GM12878 (cell line): ENCODE measurements at regions not wholly inside any gene's neighbourhood (a gene's known extent, or its start where the extent isn't known, plus 50 kb on each side); places are given as distances from the start of the nearest gene placed in this dataset.

Experiments
- BACH1 ChIP-seq: fragments of 450-650 bp; IDR thresholded peaks from 2 replicates; pipeline ENCODE4 v1.6.1; 2017; ENCODE audit warnings: mild to moderate bottlenecking, borderline replicate concordance
- EP300 ChIP-seq, 2 experiments: fragments of 150-350 bp in 1 of 2; IDR thresholded peaks; 2 replicates each; pipeline ENCODE4 v1.6.1; 2011 to 2012; ENCODE audit warnings: low read depth in 2 of 2, low read length in 2 of 2, borderline replicate concordance in 1 of 2, improper control_type of control experiment in 1 of 2, inconsistent platforms in 1 of 2; ENCODE audit not compliant: control insufficient read depth in 1 of 2
- GABPA ChIP-seq: IDR thresholded peaks from 2 replicates; pipeline ENCODE4 v1.6.1; 2014; ENCODE audit warnings: antibody characterized with exemption, low read depth, mild to moderate bottlenecking, inconsistent platforms
- POLR2A ChIP-seq: IDR thresholded peaks from 2 replicates; pipeline ENCODE4 v1.6.1; 2011; ENCODE audit warnings: low read depth, mild to moderate bottlenecking, low read length
- RFX5 ChIP-seq: IDR thresholded peaks from 2 replicates; pipeline ENCODE4 v1.6.1; 2011; ENCODE audit warnings: low read depth, low read length, improper control_type of control experiment
- SMC3 ChIP-seq: IDR thresholded peaks from 2 replicates; pipeline ENCODE4 v1.6.1; 2011; ENCODE audit warnings: low read length, improper control_type of control experiment, borderline replicate concordance
- TARDBP ChIP-seq: IDR thresholded peaks from 2 replicates; pipeline ENCODE4 v1.6.1; 2016; ENCODE audit warnings: borderline replicate concordance
- TF ChIP-seq, protein P1 (sequence below), 3 experiments: IDR thresholded peaks in 2 of 3; conservative IDR thresholded peaks in 1 of 3; 2 replicates each; pipeline ENCODE4 v1.5.1; 2011; ENCODE audit warnings: low read depth in 3 of 3, low read length in 3 of 3, mild to moderate bottlenecking in 3 of 3, control low read depth in 2 of 3, moderate library complexity in 2 of 3, inconsistent platforms in 1 of 3, mixed read lengths in 1 of 3; ENCODE audit not compliant: control insufficient read depth in 2 of 3, insufficient read depth in 1 of 3; ENCODE audit errors: extremely low read depth in 1 of 3
- TF ChIP-seq, protein P2 (sequence below): IDR thresholded peaks from 2 replicates; pipeline ENCODE4 v1.6.1; 2012; ENCODE audit warnings: low read depth, low read length, improper control_type of control experiment

DNA sequence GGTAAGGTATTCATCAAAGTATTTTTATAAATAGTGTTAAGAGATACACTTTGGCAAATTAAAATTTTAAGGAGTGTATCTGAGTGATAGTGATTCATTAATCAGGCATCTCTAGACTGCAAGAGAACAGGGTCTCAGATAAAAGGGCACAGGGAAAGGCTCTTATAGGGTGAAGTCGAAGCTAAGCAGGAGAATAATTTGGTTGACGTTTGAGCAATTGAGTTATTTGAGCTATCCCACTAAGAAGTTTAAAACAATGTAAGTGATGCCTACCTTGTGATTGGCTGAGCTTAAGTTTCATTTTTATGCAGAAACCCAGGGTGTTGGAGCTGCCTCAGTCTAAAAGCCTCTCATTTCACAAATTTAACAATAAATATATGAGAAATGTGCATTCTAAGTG is 125.3 kb downstream of the SLC6A15 start:
- TF ChIP-seq, protein P1, sequence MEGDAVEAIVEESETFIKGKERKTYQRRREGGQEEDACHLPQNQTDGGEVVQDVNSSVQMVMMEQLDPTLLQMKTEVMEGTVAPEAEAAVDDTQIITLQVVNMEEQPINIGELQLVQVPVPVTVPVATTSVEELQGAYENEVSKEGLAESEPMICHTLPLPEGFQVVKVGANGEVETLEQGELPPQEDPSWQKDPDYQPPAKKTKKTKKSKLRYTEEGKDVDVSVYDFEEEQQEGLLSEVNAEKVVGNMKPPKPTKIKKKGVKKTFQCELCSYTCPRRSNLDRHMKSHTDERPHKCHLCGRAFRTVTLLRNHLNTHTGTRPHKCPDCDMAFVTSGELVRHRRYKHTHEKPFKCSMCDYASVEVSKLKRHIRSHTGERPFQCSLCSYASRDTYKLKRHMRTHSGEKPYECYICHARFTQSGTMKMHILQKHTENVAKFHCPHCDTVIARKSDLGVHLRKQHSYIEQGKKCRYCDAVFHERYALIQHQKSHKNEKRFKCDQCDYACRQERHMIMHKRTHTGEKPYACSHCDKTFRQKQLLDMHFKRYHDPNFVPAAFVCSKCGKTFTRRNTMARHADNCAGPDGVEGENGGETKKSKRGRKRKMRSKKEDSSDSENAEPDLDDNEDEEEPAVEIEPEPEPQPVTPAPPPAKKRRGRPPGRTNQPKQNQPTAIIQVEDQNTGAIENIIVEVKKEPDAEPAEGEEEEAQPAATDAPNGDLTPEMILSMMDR (IDR thresholded peaks at IDR 0.05 in 2 of 3, conservative IDR thresholded peaks at IDR 0.05 in 1 of 3; ENCODE audit: control insufficient read depth in 2 of 3, extremely low read depth in 1 of 3, insufficient read depth in 1 of 3, low read depth in 3 of 3, low read length in 3 of 3), result no peak
- TF ChIP-seq EP300 (IDR thresholded peaks at IDR 0.05; ENCODE audit: borderline replicate concordance in 1 of 2, control insufficient read depth in 1 of 2, low read depth in 2 of 2, low read length in 2 of 2) (no peak), SMC3 (no peak), GABPA (no peak), POLR2A (no peak), RFX5 (no peak), TARDBP (no peak), BACH1 (no peak)
- TF ChIP-seq, protein P2, sequence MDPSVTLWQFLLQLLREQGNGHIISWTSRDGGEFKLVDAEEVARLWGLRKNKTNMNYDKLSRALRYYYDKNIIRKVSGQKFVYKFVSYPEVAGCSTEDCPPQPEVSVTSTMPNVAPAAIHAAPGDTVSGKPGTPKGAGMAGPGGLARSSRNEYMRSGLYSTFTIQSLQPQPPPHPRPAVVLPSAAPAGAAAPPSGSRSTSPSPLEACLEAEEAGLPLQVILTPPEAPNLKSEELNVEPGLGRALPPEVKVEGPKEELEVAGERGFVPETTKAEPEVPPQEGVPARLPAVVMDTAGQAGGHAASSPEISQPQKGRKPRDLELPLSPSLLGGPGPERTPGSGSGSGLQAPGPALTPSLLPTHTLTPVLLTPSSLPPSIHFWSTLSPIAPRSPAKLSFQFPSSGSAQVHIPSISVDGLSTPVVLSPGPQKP, result no peak
